HepG2 (cell line): ENCODE measurements at regions not wholly inside any gene's neighbourhood (a gene's known extent, or its start where the extent isn't known, plus 50 kb on each side); places are given as distances from the start of the nearest gene placed in this dataset.
A peak's percentile ranks its signal among the peaks of the same experiment; 100 is the strongest.

Source experiments
- ATAC-seq: fragments of 200-7000 bp; cut with Tn5 transposase; 3 replicates; pipeline ENCODE4 v1.9.1; 2020; ENCODE audit warnings: mild to moderate bottlenecking, moderate library complexity
- BruUV-seq: library from RNA; stranded (reverse); fragments of 400-500 nt; replicated peaks from 2 replicates; lab custom pipeline; 2021; lab: Mats Ljungman, UMichigan
- CTCF ChIA-PET: fragments of 300-600 bp; formaldehyde crosslinking; extraction: SDS; loops from one replicate; lab custom pipeline; 2021; ENCODE audit warnings: low total read pairs, inconsistent platforms, low intra/inter-chr PET ratio; lab: Yijun Ruan, JAX
- POLR2A ChIA-PET: fragments of 350-600 bp; sonication (Branson Sonifier 250); formaldehyde crosslinking; loops from one replicate; lab custom pipeline; 2020; ENCODE audit warnings: antibody characterized with exemption, inconsistent platforms; lab: Yijun Ruan, JAX
- DNase-seq: peaks from one replicate; pipeline ENCODE4 v3.0.0-alpha.2; 2015; ENCODE audit warnings: low spot score
- FAIRE-seq: peaks from 3 replicates; lab custom pipeline; 2011; peaks lifted over from hg19 to GRCh38; lab: Jason Lieb, UNC
- H2AFZ ChIP-seq: one replicate; pipeline ENCODE4 v1.6.1; 2011; ENCODE audit warnings: low read length, inconsistent platforms
- H3K27ac ChIP-seq: fragments of 300-600 bp; 3 replicates; pipeline ENCODE4 v1.8.0; 2011; ENCODE audit warnings: mixed run types, mild to moderate bottlenecking, mixed read lengths, low read length, inconsistent platforms; ENCODE audit not compliant: insufficient read depth; ENCODE audit errors: extremely low read length
- H3K27me3 ChIP-seq, 2 experiments: fragments of 200-600 bp in 1 of 2; 2 replicates in 1 of 2; 3 replicates in 1 of 2; pipeline versions ENCODE4 v1.6.0 to v1.8.0; 2011; ENCODE audit warnings: low read length in 2 of 2, mild to moderate bottlenecking in 2 of 2, moderate library complexity in 2 of 2, inconsistent platforms in 1 of 2; ENCODE audit not compliant: insufficient read depth in 2 of 2, control insufficient read depth in 1 of 2
- H3K36me3 ChIP-seq, 2 experiments: fragments of 200-600 bp in 1 of 2; replicated peaks in 1 of 2; 2 replicates in 1 of 2; 3 replicates in 1 of 2; pipeline versions ENCODE4 v1.5.1 to v1.8.0; 2011; ENCODE audit warnings: low read length in 2 of 2, inconsistent platforms in 1 of 2; ENCODE audit not compliant: insufficient read depth in 2 of 2, control insufficient read depth in 1 of 2
- H3K4me1 ChIP-seq: 2 replicates; pipeline ENCODE4 v1.5.1; 2012; ENCODE audit warnings: low read length, inconsistent platforms; ENCODE audit not compliant: insufficient read depth
- H3K4me2 ChIP-seq: 2 replicates; pipeline ENCODE4 v1.6.0; 2011; ENCODE audit warnings: low read depth, low read length, inconsistent platforms
- H3K4me3 ChIP-seq, 3 experiments: fragments of 200-600 bp in 1 of 3; sonication (generic), shearing (Covaris generic) in 1 of 3; replicated peaks in 1 of 3; 2 replicates each; pipeline ENCODE4 v1.5.1; 2011 to 2016; ENCODE audit warnings: low read length in 3 of 3, inconsistent platforms in 2 of 3, low read depth in 2 of 3, mild to moderate bottlenecking in 2 of 3, control low read depth in 1 of 3, mixed read lengths in 1 of 3; ENCODE audit not compliant: insufficient read depth in 1 of 3
- H3K79me2 ChIP-seq: one replicate; pipeline ENCODE4 v1.6.1; 2011; ENCODE audit warnings: low read length, inconsistent platforms; ENCODE audit not compliant: insufficient read depth
- H3K9ac ChIP-seq: 2 replicates; pipeline ENCODE4 v1.6.0; 2011; ENCODE audit warnings: mild to moderate bottlenecking, low read depth, low read length, inconsistent platforms; ENCODE audit not compliant: insufficient read depth
- H3K9me3 ChIP-seq: 2 replicates; pipeline ENCODE4 v1.5.1; 2012; ENCODE audit warnings: mild to moderate bottlenecking, low read length
- H4K20me1 ChIP-seq: 2 replicates; pipeline ENCODE4 v1.6.0; 2011; ENCODE audit warnings: inconsistent platforms, mild to moderate bottlenecking, low read length, moderate library complexity; ENCODE audit not compliant: insufficient read depth
- KLF6 ChIP-seq: IDR thresholded peaks from 2 replicates; pipeline ENCODE4 v1.8.0; 2016; ENCODE audit warnings: missing biosample characterization, missing genetic modification reagents
- SIX1 ChIP-seq: sonication (generic); formaldehyde crosslinking; IDR thresholded peaks from 2 replicates; pipeline ENCODE4 v1.4.0; 2020; ENCODE audit warnings: missing genetic modification reagents, borderline replicate concordance
- SYNCRIP ChIP-seq: fragments of 200-400 bp; formaldehyde crosslinking; IDR thresholded peaks from 2 replicates; pipeline ENCODE4 v1.6.1; 2018; ENCODE audit warnings: mild to moderate bottlenecking, low read depth, low read length; ENCODE audit not compliant: insufficient read depth
- TEAD2 ChIP-seq: sonication (generic); formaldehyde crosslinking; IDR thresholded peaks from 2 replicates; pipeline ENCODE4 v1.9.0; 2021; ENCODE audit warnings: missing genetic modification reagents
- ZFP36L2 ChIP-seq: sonication (generic); formaldehyde crosslinking; IDR thresholded peaks from 2 replicates; pipeline ENCODE4 v1.4.0; 2020; ENCODE audit warnings: missing genetic modification reagents
- ZNF337 ChIP-seq: sonication (generic); formaldehyde crosslinking; IDR thresholded peaks from 2 replicates; pipeline ENCODE4 v1.5.1; 2020; ENCODE audit warnings: missing genetic modification reagents, low read depth, mild to moderate bottlenecking, borderline replicate concordance
- WGBS: methylation state at CpG from one replicate; pipeline ENCODE4 v1.1.6; 2017; ENCODE audit warnings: low lambda C conversion rate; 5-methylcytosine and 5-hydroxymethylcytosine counted together
- in situ Hi-C: cut with HindIII; loops from 2 replicates; pipeline ENCODE4 v1.10.0; 2017; ENCODE audit warnings: low pct_unique_long_range_greater_than_20kb; ENCODE audit not compliant: extremely low pct_ligation_motif_present
- intact Hi-C: fragments of 100-400 bp; cut with micrococcal nuclease; formaldehyde crosslinking; loops from one replicate; pipeline ENCODE4 v1.10.0; 2022; ENCODE audit not compliant: unreplicated experiment
- TF ChIP-seq, protein P1 (sequence below): sonication (generic); formaldehyde crosslinking; IDR thresholded peaks from 2 replicates; pipeline ENCODE4 v1.4.0; 2020; ENCODE audit warnings: missing genetic modification reagents
- TF ChIP-seq, protein P2 (sequence below): IDR thresholded peaks from 2 replicates; pipeline ENCODE4 v1.6.1; 2016; ENCODE audit warnings: low read depth, borderline replicate concordance
- TF ChIP-seq, protein P3 (sequence below): sonication (generic); formaldehyde crosslinking; IDR thresholded peaks from 2 replicates; pipeline ENCODE4 v1.8.0; 2022; ENCODE audit warnings: missing genetic modification reagents, mild to moderate bottlenecking, moderate library complexity, borderline replicate concordance
- TF ChIP-seq, protein P4 (sequence below): sonication (generic); formaldehyde crosslinking; IDR thresholded peaks from 2 replicates; pipeline ENCODE4 v1.4.0; 2020; ENCODE audit warnings: mild to moderate bottlenecking, missing genetic modification reagents
- TF ChIP-seq, protein P5 (sequence below): sonication (generic); formaldehyde crosslinking; IDR thresholded peaks from 2 replicates; pipeline ENCODE4 v1.8.0; 2022; ENCODE audit warnings: missing genetic modification reagents, low read depth, mild to moderate bottlenecking, borderline replicate concordance
- TF ChIP-seq, protein P6 (sequence below): sonication (generic); formaldehyde crosslinking; IDR thresholded peaks from 2 replicates; pipeline ENCODE4 v1.4.0; 2020; ENCODE audit warnings: missing genetic modification reagents

DNA sequence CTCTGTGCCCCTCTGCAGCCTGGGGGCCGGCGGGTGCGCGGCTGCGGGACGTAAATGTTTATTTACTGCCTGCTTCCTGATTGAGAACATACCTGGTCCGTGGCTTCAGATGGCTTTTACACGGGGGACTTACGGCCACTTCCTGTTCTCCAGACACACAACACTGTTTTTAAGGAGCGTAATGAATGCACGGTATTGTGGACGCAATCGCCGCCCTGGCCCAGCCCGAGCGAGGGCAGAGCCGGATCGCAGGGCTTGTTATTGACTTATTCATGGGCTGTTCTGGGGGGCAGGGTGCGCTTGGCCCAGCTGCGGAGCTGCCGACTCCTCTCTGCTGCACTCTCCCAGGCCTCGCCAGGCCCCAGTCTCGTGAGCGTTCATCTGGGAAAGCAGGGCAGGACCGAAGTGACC is 52.8 kb upstream of the ACTRT2 start (continued):
- TF ChIP-seq, protein P1, sequence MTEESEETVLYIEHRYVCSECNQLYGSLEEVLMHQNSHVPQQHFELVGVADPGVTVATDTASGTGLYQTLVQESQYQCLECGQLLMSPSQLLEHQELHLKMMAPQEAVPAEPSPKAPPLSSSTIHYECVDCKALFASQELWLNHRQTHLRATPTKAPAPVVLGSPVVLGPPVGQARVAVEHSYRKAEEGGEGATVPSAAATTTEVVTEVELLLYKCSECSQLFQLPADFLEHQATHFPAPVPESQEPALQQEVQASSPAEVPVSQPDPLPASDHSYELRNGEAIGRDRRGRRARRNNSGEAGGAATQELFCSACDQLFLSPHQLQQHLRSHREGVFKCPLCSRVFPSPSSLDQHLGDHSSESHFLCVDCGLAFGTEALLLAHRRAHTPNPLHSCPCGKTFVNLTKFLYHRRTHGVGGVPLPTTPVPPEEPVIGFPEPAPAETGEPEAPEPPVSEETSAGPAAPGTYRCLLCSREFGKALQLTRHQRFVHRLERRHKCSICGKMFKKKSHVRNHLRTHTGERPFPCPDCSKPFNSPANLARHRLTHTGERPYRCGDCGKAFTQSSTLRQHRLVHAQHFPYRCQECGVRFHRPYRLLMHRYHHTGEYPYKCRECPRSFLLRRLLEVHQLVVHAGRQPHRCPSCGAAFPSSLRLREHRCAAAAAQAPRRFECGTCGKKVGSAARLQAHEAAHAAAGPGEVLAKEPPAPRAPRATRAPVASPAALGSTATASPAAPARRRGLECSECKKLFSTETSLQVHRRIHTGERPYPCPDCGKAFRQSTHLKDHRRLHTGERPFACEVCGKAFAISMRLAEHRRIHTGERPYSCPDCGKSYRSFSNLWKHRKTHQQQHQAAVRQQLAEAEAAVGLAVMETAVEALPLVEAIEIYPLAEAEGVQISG, result no peak
- TF ChIP-seq SYNCRIP, result no peak
- TF ChIP-seq, protein P2, sequence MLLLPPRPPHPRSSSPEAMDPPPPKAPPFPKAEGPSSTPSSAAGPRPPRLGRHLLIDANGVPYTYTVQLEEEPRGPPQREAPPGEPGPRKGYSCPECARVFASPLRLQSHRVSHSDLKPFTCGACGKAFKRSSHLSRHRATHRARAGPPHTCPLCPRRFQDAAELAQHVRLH, result no peak
- TF ChIP-seq, protein P3, sequence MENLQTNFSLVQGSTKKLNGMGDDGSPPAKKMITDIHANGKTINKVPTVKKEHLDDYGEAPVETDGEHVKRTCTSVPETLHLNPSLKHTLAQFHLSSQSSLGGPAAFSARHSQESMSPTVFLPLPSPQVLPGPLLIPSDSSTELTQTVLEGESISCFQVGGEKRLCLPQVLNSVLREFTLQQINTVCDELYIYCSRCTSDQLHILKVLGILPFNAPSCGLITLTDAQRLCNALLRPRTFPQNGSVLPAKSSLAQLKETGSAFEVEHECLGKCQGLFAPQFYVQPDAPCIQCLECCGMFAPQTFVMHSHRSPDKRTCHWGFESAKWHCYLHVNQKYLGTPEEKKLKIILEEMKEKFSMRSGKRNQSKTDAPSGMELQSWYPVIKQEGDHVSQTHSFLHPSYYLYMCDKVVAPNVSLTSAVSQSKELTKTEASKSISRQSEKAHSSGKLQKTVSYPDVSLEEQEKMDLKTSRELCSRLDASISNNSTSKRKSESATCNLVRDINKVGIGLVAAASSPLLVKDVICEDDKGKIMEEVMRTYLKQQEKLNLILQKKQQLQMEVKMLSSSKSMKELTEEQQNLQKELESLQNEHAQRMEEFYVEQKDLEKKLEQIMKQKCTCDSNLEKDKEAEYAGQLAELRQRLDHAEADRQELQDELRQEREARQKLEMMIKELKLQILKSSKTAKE, result 0 out of 2 replicates have a peak, but pooled peaks have one; percentile 30

DNA sequence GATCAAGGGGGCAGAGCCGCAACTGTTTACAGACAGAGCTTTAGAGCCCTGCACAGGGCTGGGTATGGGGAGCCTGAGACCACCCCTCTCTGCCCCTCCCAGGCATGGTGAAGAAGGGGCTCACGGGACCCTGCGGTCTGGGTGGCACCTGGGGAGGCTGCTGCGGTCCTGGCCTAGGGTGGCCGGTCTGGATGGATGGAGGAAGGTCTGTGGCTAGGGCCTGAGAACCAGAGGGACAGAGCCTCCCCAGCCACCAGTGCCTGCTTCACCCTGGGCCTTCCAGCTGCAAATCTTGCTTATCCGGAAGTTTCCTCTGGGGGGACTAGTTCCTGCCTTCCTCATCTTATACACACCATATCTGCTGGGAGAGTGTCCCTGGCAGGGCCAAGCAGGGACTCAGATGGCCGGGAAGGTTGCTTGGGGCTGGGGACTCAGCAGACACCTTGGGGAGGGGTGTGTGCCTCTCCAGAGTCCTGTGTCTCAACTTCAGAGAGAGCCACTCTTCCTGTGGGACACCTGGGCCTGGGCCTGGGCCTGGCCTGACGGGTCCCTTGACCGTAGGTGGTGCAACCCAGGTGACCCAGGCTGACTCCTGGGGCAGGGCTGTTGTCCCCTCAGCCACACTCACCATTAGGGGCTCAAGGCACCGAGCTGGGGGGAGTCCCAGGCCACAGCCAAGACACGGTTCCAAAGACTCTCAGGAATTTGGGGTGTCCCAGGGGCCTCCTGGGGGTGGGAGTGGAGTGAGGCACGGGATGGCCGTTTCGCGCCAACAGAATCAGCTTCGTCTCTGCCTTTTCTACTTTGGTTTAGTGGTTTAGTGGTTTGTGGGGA is 52.0 kb upstream of the ACTRT2 start:
- BruUV-seq, result no TSS peak
- Histone ChIP-seq H4K20me1 (no peaks in the 10 kb centered on the region), H3K4me3 (0 out of 6 replicates have a peak overlapping the region, but pooled peaks of 1 of the 3 experiments have one; percentile 33), H2AFZ (no peak overlapping the region), H3K9me3 (no peaks in the 10 kb centered on the region), H3K4me2 (peak overlapping the region; percentile 61), H3K36me3 (no peaks in the 10 kb centered on the region), H3K79me2 (no peaks in the 10 kb centered on the region), H3K27ac (no peak overlapping the region), H3K4me1 (peaks cover 23% of the 10 kb centered on the region), H3K9ac (no peak overlapping the region), H3K27me3 (peaks cover 13 to 55% of the 10 kb centered on the region in 2 experiments)
- DNase-seq (no peak), ATAC-seq (peak; percentile 11; the same call in 2 of the 3 replicates), FAIRE-seq (no peak)
- 58% methylated on average over 7 of the region's 16 CpGs for WGBS
- in situ Hi-C loops, result no loop called here
- CTCF ChIA-PET, result no interaction called here
- POLR2A ChIA-PET, result no interaction called here
- intact Hi-C loops, result no loop called here
- TF ChIP-seq, protein P4, sequence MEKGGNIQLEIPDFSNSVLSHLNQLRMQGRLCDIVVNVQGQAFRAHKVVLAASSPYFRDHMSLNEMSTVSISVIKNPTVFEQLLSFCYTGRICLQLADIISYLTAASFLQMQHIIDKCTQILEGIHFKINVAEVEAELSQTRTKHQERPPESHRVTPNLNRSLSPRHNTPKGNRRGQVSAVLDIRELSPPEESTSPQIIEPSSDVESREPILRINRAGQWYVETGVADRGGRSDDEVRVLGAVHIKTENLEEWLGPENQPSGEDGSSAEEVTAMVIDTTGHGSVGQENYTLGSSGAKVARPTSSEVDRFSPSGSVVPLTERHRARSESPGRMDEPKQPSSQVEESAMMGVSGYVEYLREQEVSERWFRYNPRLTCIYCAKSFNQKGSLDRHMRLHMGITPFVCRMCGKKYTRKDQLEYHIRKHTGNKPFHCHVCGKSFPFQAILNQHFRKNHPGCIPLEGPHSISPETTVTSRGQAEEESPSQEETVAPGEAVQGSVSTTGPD (CRISPR knock-in tag), result no peak
- no peak for TF ChIP-seq SIX1 (CRISPR knock-in tag)
- TF ChIP-seq, protein P5, sequence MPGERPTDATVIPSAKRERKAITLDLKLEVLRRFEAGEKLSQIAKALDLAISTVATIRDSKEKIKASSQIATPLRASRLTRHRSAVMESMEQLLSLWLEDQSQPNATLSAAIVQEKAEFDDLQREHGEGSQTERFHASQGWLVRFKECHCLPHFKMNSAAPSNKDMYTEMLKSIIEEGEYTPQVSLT (CRISPR knock-in tag), result no peak
- no peak for TF ChIP-seq ZNF337
- no peak for TF ChIP-seq KLF6
- no peak for TF ChIP-seq TEAD2 (CRISPR knock-in tag)
- TF ChIP-seq, protein P6, sequence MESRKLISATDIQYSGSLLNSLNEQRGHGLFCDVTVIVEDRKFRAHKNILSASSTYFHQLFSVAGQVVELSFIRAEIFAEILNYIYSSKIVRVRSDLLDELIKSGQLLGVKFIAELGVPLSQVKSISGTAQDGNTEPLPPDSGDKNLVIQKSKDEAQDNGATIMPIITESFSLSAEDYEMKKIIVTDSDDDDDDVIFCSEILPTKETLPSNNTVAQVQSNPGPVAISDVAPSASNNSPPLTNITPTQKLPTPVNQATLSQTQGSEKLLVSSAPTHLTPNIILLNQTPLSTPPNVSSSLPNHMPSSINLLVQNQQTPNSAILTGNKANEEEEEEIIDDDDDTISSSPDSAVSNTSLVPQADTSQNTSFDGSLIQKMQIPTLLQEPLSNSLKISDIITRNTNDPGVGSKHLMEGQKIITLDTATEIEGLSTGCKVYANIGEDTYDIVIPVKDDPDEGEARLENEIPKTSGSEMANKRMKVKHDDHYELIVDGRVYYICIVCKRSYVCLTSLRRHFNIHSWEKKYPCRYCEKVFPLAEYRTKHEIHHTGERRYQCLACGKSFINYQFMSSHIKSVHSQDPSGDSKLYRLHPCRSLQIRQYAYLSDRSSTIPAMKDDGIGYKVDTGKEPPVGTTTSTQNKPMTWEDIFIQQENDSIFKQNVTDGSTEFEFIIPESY, result no peak
- TF ChIP-seq ZFP36L2, result no peak
